Activated CD8-positive, alpha-beta T cell treated with anti-CD3 and anti-CD28 coated beads for 36 hours (primary cell): ENCODE measurements at regions not wholly inside any gene's neighbourhood (a gene's known extent, or its start where the extent isn't known, plus 50 kb on each side); places are given as distances from the start of the nearest gene placed in this dataset.
"Not testable (repeated sequence)": the region's sequence is repeated elsewhere in the genome, so short reads cannot be mapped to it uniquely, and the experiment has no call there.

Experiments used
- ATAC-seq: fragments of 200-7000 bp; cut with Tn5 transposase; one replicate; pipeline ENCODE4 v1.10.0; 2021; ENCODE audit warnings: mild to moderate bottlenecking, moderate library complexity
- CTCF ChIA-PET: fragments of 350-600 bp; sonication (Branson Sonifier 250); formaldehyde crosslinking; loops from one replicate; lab custom pipeline; 2021; ENCODE audit warnings: antibody characterized with exemption; lab: Charles Lee
- POLR2A ChIA-PET: fragments of 350-600 bp; sonication (Branson Sonifier 250); formaldehyde crosslinking; loops from one replicate; lab custom pipeline; 2021; ENCODE audit warnings: antibody characterized with exemption; lab: Charles Lee
- DNase-seq: peaks from one replicate; pipeline ENCODE4 v3.0.0-alpha.2; 2020
- H3K27ac Mint-ChIP-seq: one replicate; pipeline ENCODE4 v1.8.0; 2021; ENCODE audit warnings: mild to moderate bottlenecking, mixed read lengths
- H3K27me3 Mint-ChIP-seq: one replicate; pipeline ENCODE4 v1.8.0; 2021; ENCODE audit warnings: mixed read lengths
- H3K36me3 Mint-ChIP-seq: one replicate; pipeline ENCODE4 v1.8.0; 2021; ENCODE audit warnings: low read depth, mixed read lengths
- H3K4me1 Mint-ChIP-seq: one replicate; pipeline ENCODE4 v1.8.0; 2021; ENCODE audit warnings: low read depth, mixed read lengths
- H3K4me3 Mint-ChIP-seq: one replicate; pipeline ENCODE4 v1.8.0; 2021; ENCODE audit warnings: mild to moderate bottlenecking, moderate library complexity, mixed read lengths
- H3K9me3 Mint-ChIP-seq: one replicate; pipeline ENCODE4 v1.8.0; 2021; ENCODE audit warnings: mixed read lengths
- intact Hi-C: fragments of 100-400 bp; cut with micrococcal nuclease; formaldehyde crosslinking; loops from one replicate; pipeline ENCODE4 v1.10.0; 2022
- TF ChIP-seq, protein P1 (sequence below): fragments of 200-600 bp; IDR thresholded peaks from one replicate; pipeline ENCODE4 v1.8.0; 2022; ENCODE audit warnings: antibody characterized with exemption, mild to moderate bottlenecking

DNA sequence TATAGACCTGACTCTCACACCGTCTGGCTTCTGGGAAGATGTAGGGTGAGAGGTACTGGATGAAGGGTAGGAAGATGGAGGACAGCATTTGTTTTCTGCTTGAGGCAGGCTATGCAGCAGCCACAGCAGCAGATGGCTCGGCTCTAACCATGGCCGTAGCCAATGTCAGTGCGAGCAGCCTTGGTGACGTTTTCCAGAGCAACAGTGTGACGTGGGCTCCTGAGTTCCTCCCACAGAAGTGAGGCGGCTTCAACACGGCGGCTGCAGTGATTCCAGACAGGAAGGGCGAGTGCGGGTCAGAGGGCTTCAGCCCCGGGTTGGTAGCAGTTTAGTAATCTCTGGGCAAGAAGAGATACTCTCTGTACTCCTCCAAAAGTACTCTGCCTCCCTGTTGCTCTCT lies 133.0 kb upstream of the MYT1L start:
- no peak for ATAC-seq
- Mint-ChIP-seq H3K4me1 (no peaks in the 10 kb centered on the region), H3K27me3 (no peaks in the 10 kb centered on the region), H3K9me3 (no peaks in the 10 kb centered on the region), H3K4me3 (no peak overlapping the region), H3K27ac (no peak overlapping the region), H3K36me3 (no peaks in the 10 kb centered on the region)
- ChIA-PET CTCF (no interaction called here), POLR2A (no interaction called here)
- intact Hi-C loops = no loop called here
- TF ChIP-seq, protein P1, sequence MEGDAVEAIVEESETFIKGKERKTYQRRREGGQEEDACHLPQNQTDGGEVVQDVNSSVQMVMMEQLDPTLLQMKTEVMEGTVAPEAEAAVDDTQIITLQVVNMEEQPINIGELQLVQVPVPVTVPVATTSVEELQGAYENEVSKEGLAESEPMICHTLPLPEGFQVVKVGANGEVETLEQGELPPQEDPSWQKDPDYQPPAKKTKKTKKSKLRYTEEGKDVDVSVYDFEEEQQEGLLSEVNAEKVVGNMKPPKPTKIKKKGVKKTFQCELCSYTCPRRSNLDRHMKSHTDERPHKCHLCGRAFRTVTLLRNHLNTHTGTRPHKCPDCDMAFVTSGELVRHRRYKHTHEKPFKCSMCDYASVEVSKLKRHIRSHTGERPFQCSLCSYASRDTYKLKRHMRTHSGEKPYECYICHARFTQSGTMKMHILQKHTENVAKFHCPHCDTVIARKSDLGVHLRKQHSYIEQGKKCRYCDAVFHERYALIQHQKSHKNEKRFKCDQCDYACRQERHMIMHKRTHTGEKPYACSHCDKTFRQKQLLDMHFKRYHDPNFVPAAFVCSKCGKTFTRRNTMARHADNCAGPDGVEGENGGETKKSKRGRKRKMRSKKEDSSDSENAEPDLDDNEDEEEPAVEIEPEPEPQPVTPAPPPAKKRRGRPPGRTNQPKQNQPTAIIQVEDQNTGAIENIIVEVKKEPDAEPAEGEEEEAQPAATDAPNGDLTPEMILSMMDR = no peak
- DNase-seq = no peak

DNA sequence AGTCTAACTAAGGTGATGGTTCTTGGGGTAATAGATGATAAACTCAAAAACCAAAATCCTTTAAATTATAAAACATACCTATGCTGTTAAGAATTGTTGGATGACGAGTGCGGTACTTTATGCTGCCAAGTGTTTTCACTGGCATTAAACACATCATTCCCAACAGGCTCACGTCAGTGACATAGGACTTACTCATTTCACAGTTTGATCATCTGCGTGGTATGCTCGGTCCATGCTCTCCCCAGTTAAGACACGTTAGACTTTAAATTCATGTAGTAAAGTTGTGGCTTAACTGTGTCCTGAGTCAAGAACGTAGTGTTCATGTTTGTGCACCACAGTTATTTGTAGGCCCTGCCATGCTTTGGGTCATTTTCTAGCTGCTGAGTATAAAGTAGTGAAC lies 125.6 kb upstream of the MYT1L start:
- H3K27ac Mint-ChIP-seq = no peak overlapping the region
- ChIA-PET CTCF (no interaction called here), POLR2A (no interaction called here)
- no peaks in the 10 kb centered on the region for H3K9me3 Mint-ChIP-seq
- no peaks in the 10 kb centered on the region for H3K4me1 Mint-ChIP-seq
- no peak overlapping the region for H3K4me3 Mint-ChIP-seq
- H3K27me3 Mint-ChIP-seq = no peaks in the 10 kb centered on the region
- no peak for DNase-seq
- TF ChIP-seq, protein P1 = no peak
- intact Hi-C loops = no loop called here
- H3K36me3 Mint-ChIP-seq = no peaks in the 10 kb centered on the region
- ATAC-seq = no peak

DNA sequence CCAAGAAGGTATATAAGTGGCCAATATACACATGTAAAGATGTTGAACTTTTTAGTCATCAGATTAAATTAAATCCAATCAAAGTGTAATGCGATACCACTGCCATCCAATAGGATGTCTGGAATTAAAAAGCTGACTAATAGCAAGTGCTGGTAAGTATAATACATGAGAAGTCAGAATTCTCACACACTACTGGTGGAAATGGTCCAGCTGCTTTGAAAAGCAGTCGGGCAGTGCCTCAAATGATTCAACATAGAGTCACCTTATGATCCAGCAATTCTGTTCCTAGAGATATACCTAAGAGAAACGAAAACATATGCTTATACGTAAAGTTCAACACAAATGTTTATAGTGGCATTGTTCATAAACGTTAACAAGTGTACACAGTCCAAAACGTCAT lies 124.1 kb upstream of the MYT1L start:
- intact Hi-C loops = no loop called here
- POLR2A ChIA-PET = interaction anchor here (0.7 kb wide), 1 partner anchor 318 kb away, joined by 5 read pairs; no protein-coding TSS in a partner anchor
- CTCF ChIA-PET = no interaction called here
- H3K27me3 Mint-ChIP-seq = no peaks in the 10 kb centered on the region
- no peak for ATAC-seq
- DNase-seq = no peak
- TF ChIP-seq, protein P1 = no peak
- no peaks in the 10 kb centered on the region for H3K9me3 Mint-ChIP-seq
- H3K4me1 Mint-ChIP-seq = no peaks in the 10 kb centered on the region
- H3K4me3 Mint-ChIP-seq = no peak overlapping the region
- H3K36me3 Mint-ChIP-seq = no peaks in the 10 kb centered on the region
- H3K27ac Mint-ChIP-seq = no peak overlapping the region

DNA sequence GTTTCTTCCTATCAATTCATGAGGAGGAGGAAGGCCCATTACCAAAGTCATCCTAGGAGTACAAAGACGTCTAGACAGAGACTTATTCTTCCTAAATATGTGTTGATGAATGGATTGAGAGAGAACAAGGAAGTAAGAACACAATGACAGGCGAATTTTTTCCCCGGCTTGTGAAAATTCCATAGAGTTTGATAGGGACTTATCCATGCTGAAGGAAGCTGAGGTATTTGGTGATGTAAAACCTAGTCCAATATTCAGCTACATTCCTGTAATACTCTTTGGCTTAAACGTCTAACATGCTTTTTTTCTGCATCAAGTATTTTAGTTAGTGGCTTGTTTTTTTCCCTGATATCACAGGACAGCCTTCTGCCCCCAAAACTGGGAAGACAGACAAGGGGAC lies 121.9 kb upstream of the MYT1L start:
- intact Hi-C loops = no loop called here
- TF ChIP-seq, protein P1 = no peak
- ATAC-seq (no peak), DNase-seq (no peak)
- CTCF ChIA-PET = no interaction called here
- Mint-ChIP-seq H3K36me3 (no peaks in the 10 kb centered on the region), H3K27me3 (peaks cover 1% of the 10 kb centered on the region), H3K4me1 (no peaks in the 10 kb centered on the region), H3K27ac (no peak overlapping the region), H3K9me3 (no peaks in the 10 kb centered on the region), H3K4me3 (no peak overlapping the region)
- POLR2A ChIA-PET = interaction anchor here (1.2 kb wide), 1 partner anchor 25 kb away, joined by 3 read pairs; no protein-coding TSS in a partner anchor

DNA sequence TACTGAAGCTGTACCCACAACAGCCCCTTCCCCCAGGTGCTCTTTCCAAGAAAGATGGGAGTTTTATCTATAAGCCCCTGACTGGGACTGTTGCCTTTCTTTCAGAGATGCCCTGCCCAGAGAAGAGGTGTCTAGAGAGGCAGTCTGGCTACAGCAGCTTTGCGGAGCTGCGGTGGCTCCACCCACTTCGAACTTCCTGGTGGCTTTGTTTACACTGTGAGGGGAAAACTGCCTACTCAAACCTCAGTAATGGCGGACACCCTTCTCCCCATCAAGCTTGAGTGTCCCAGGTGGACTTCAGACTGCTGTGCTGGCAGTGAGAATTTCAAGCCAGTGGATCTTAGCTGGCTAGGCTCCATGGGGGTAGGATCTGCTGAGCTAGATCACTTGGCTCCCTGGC lies 120.2 kb upstream of the MYT1L start:
- H3K4me1 Mint-ChIP-seq = not testable (repeated sequence)

DNA sequence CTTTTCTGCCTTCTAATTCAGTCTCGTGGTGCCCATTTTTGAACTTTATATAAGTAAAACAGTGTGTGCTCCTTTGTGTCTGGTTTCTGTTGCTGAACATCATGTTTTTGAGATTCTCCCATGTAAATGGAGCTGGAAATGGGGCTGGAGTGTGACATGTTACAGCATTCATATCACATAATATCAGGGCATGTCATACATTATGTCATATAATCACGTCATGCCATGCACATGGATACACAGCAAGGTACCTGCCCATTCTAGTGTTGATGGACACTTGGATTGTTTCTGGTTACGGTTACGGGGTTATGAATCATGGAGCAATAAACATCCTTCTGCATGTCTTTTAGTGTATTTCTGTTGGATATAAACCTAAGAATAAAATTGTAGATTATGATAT lies 117.1 kb upstream of the MYT1L start:
- ChIA-PET CTCF (no interaction called here), POLR2A (no interaction called here)
- DNase-seq (no peak), ATAC-seq (no peak)
- peaks cover 1% of the 10 kb centered on the region for H3K27me3 Mint-ChIP-seq
- intact Hi-C loops = no loop called here
- H3K36me3 Mint-ChIP-seq = no peaks in the 10 kb centered on the region
- TF ChIP-seq, protein P1 = no peak
- no peak overlapping the region for H3K27ac Mint-ChIP-seq
- no peak overlapping the region for H3K4me3 Mint-ChIP-seq
- no peaks in the 10 kb centered on the region for H3K4me1 Mint-ChIP-seq
- no peaks in the 10 kb centered on the region for H3K9me3 Mint-ChIP-seq

More for the DNA sequence above, 120.2 kb upstream of the MYT1L start:
- intact Hi-C loops, CTCF ChIA-PET, H3K27me3 Mint-ChIP-seq, H3K27ac Mint-ChIP-seq, H3K4me3 Mint-ChIP-seq, ATAC-seq, H3K36me3 Mint-ChIP-seq, POLR2A ChIA-PET, DNase-seq, H3K9me3 Mint-ChIP-seq: not testable (repeated sequence)
